Inflammatory macrophage treated with lipopolysaccharide for 4 hours (primary cell): ENCODE measurements at regions not wholly inside any gene's neighbourhood (a gene's known extent, or its start where the extent isn't known, plus 50 kb on each side); places are given as distances from the start of the nearest gene placed in this dataset.
"Not testable (repeated sequence)": the region's sequence is repeated elsewhere in the genome, so short reads cannot be mapped to it uniquely, and the experiment has no call there.

Experiments used
- DNase-seq: peaks from one replicate; pipeline ENCODE4 v3.0.0-alpha.2; 2020

DNA sequence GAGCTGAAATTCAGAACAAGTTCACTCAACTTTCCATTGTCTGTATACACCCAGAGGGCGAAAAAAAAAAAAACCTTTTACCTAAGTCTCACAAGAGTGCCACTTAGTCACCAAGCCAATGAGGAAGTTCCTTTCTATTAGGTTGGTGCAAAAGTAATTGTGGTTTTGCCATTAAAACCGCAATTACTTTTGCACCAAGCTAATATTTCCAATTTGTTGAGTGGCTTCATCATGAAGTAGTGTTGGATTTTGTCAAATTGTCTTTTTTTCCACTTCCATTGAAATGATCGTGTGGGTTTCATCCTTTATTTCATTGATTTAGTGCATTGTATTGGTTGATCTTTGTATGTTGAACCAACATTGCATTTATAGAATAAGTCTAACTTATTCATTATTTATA lies 253.9 kb downstream of the ZIC4 start:
- no peak for DNase-seq

DNA sequence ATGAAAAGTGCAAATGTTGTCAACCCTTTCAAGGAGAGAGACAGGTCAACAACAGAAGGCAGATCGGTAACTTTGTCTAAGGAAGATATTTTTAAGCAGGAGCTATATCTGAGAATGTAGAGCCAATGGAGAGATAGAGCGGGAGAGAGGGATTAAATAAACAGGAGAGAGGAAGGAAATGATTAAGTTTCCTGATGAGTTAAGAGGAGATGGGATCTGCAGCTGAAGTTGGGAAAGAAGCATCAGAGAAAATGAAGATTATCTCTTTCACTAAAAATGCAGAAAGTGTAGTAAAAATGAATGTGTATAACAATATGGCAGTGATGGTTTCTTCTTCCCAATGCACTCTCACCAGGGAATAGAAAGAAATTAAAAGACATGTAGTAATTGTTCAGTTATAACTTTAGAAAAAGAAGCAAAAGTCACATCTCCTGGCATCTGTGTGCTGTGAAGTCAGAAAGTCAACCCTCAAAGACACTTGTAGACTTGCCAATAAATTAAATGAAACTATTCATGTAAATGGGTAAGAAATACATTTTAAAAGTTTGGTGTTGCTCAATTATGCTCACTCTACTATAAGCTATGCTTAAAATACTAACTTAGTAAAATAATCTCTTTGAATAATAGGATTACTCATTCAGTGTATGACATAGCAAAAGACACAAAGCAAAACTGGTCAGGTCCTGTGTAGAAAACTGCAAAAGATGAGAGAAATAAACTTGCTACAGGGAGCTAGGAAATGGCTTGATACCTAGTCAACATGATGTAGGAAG lies 264.6 kb downstream of the ZIC4 start:
- no peak for DNase-seq

DNA sequence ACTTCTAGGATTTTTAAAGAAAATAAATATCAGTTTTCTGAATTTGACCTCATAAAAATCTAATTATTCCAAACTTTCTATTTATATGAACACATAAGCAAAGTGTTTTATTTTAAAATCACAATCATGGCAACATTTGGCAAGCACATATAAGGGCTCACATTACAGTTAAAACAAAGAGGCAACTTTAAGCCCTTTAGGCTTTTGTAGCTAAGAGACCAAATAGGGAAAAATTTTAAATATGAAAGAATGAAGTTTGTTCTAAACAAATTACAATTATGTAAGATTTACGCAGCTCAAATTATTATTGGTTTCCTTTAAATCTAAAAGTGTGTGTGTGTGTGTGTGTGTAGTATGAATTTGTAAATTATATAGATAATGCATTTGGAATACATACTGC lies 267.0 kb downstream of the ZIC4 start:
- no peak for DNase-seq

DNA sequence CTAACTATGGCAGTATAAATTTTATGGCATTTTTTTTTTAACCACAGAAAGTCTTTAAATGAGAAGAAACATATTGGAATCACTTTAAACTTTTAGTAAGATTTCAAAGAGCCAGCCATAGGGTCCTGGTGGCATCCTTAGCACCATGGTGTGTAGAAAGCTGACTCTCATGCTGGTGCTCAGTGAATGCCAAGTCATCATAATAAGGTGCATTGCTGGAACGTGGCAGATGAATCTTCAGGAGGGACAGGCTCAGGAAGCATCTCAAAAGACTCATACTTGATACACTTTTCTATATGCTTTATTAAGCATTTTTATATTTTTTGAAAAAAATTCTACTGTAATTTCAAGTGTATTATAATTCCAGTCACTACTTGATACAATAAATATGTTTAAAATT lies 274.2 kb downstream of the ZIC4 start:
- no peak for DNase-seq

DNA sequence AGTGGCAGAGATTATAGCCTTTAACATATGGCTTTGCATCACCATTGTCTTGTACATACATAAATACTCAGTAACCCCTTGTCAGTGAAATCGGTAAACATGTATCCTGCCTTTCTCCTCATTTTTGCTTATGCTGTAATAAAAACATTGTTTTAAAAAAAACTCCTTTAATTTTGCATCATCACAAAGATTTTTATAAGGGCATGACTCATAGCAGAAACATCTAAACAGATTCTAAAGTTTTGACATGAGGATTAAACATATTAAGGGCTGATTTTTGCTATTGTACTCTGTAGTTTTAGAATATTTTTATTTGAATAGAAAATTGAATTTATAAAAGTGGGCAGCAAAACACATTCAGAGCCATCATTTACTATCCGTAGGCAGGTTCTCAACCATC lies 275.9 kb downstream of the ZIC4 start:
- no peak for DNase-seq

DNA sequence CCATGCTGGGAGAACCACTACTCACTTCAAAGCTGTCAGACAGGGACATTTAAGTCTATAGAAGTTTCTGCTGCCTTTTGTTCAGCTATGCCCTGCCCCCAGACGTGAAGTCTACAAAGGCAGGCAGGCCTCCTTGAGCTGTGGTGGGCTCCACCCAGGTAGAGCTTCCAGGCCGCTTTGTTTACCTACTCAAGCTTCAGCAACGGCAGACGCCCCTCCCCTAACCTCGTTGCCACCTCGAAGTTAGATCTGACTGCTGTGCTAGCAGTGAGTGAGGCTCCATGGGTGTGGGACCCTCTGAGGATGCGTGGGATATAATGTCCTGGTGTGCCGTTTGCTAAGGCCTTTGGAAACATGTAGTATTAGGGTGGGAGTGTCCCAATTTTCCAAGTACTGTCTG lies 276.7 kb downstream of the ZIC4 start:
- DNase-seq, result no peak

DNA sequence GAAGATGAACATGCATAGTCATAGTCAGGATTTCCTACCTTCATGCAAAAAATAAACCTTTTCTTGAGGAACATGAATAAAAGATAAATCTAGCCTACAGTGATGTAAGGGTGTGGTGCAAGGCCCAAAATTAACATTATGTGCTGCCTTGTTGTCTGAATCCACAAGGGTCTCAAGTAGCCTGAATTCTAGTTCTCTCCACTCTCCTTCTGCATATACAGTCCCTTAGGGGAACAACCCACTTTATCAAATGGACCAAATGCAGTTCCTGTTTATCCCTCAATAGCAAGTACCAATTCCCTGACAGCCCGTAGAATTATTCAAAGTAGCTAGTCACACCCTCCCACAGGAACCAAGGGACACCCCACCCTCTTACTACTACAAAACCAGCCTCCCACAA lies 284.0 kb downstream of the ZIC4 start:
- no peak for DNase-seq

DNA sequence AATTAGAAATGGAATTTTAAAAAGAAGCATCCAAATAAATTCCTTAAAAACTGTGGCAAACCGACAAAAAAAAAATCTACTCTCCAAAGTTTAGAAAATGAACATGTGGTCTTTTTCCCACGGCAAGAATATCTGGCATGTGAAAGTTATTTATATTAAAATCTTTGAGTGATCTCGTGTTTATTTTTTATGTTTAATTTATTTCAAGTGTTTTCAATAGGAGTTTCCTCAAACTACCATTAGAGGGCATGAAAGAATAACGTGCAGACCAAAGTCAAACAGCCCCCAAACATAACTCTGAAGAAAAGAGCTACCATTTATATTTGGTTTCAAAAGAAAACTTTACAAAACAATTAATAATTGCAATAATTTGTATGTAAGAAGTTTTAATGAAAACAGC lies 286.4 kb downstream of the ZIC4 start:
- DNase-seq, result no peak

DNA sequence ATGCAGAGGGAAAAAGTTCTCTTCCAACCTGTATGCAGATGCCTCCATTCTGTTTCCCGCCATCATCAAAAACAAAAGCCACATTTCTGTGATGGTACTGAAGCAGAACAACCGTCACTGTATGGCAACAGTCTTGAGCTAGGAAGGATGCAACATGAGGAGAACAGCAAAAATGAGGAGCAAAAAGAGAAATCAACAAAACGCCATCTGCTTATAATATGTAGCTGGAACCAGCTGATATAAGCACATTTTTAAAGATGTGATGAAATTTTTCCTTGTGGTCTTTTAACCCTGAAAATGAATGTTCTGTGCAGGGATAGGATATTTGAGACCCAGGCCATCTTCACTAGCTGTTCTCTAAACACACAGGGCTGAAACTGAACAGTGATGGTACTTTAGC lies 287.0 kb downstream of the ZIC4 start:
- no peak for DNase-seq

DNA sequence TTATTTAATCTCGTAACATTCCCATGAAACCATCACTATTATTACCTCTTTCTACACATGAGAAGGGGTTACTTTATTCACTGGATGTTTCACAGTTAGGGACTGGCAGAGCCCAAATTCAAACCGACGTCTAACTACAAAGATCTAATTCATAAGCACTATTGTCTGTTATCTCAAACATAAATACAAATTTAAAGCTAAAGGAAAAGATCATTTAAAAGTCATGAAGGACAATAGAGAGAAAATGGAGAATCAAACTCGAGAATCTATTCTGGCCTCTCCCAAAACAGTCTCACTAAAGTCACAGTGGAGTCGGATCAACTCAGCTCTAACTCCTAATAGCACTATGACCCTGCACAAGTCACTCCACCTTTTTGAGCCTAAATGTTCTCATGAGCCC lies 287.7 kb downstream of the ZIC4 start:
- no peak for DNase-seq

DNA sequence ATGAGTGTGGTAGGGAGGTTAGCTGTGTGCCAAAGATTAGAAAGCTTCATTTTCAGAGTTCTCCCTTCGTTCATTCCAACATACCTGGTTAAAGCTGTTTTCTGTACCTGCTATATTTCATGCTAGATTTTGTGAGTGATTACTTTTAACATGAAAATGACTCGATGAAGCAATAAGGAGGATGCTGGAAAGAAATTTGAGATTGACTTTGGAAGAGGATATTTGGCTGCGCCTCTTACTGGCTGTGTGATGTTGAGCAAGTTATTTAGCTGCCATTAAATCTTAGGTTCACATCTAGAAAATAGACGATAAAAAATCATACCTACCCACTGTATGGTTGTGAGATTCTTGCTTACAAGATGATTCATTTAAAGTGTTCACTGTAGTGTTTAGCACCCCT lies 288.7 kb downstream of the ZIC4 start:
- no peak for DNase-seq

DNA sequence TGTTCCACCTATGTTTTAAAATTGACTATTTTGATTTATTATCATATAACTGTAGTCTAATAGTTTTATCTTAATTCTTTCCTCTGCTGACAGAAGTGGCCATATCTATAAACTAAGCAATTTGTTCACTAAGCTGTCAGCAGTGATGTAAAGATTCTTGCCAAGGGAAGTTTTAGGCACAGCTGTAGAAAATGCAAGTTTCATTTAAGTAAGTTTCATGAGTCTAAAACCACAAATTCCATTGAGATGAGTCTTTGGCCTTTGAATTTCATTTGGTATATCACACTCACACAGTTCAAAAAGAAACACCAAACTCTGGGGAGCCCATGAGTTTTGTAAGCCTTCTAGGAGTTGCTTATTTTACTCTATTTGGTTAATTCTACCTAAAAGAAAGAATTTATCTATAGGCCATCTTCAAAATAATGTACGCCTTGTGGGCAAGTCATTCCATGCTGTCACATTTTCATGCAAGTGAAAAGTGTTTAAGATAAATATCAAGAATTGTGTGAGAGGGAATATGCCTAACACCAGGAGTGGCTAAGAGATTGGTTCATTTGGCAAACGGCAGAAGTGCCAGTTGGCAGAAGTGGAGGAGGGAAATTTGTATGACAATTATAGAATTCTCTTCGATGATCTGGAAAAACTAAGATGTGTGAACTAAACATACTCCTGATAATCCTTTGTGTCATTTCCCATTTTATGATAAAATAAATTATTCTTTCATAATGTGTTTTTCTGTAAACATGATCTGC lies 292.9 kb downstream of the ZIC4 start:
- no peak for DNase-seq

DNA sequence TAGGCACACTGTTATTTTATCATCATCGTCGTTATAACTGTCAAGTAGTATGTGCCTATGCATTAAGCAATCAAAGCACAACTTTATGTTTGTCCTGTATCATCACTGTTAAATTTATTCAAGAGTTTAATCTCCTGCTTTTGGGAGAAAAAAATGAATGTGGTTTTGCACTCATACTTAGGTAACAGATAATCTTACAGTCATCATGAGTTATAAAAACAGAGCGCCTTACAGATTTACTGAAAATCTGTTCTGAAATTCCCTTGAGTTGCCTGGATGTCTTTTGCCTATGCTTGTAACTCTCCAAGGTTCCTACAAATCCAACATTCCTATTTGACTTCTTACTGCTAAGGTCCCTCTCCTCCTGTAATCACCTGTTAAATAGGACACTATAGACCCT lies 307.3 kb downstream of the ZIC4 start:
- no peak for DNase-seq

DNA sequence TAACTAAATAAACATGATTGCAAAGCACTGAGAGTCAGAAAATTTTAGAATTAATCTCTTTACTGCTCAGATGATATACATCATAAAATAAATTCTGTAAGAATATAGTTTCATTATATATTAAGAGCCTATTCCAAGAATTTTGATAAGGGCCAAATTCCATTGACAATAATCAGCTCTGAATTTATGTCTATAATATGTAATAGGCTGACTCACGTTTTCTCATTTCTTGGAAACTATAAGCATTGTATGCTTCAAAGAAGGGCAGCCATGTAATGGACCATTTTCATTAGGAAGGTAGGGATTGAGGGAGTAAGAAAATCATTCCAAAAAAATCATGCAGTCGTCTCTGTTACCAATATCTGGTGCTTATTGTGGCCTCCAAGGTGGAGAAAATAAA lies 315.9 kb downstream of the ZIC4 start:
- no peak for DNase-seq

DNA sequence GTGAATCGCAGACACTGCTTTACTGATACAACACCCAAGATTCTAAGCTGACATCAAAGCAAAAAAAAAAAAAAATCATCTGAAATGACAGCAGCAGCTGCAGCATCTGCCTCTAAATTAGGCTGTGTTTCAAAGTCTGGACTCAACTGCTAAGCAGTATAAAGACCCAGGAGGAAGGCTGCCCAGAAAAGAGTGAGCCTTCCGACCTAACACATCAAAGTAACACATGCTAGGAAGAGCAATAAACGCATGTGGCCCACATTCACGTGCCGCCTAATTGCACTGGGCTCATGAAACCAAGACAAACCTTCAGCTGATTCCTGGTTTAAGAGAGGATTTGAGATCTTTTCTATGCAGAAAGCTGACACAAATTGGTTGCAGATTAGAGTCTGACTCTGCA lies 317.1 kb downstream of the ZIC4 start:
- DNase-seq, result no peak

DNA sequence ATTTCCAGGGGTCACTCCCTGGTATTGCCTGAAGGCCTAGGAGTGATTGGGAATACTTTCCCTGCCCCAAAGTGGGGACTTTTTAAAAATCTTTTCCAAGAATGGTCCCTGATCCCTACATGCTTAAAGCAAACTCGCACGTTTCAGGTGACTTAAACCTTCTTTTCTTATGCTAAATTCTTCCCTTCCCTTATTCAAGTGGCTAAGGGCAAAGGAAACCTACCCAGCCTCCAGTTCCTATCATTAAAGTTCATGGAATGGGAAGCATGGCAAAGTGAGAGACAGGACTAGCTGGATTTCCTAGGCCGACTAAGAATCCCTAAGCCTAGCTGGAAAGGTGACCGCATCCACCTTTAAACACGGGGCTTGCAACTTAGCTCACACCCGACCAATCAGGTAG lies 346.8 kb downstream of the ZIC4 start:
- not testable (repeated sequence) for DNase-seq

DNA sequence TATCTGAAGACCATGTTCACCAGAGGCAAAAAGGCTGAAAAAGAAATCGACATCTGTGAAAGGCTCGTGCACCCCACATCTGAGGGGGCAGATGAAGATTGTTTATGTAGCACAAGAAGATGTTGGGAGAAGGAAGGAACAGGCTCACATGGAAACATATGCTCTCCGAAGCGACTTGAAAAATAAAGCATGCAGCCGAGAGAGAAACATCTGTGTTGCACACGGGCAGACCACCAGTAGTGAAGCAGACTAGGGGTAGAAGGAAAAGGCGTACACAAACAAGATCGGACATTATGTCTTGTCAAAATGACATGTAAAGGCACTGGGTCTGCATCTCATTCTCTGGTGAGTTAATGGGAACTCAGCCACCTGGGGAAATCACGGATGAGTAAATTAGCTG lies 356.5 kb downstream of the ZIC4 start:
- no peak for DNase-seq

DNA sequence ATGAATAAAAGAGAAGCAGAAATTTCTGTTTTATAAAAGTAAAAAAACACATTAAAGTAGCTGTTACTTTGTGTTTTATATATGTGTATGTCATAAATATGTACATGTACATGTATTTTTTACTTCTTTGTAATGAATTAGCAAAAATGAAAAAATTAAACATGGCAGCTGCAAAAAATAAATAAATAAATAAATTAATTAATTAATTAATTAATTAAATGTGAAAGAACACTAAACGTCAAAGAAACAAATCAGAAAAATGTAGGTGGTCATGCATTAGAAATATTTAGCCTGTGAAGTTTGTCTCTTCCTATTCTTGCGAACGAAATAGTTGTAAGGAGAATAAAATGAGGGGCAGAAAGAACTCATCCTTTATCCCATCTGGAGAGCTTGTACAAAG lies 357.0 kb downstream of the ZIC4 start:
- DNase-seq, result no peak

DNA sequence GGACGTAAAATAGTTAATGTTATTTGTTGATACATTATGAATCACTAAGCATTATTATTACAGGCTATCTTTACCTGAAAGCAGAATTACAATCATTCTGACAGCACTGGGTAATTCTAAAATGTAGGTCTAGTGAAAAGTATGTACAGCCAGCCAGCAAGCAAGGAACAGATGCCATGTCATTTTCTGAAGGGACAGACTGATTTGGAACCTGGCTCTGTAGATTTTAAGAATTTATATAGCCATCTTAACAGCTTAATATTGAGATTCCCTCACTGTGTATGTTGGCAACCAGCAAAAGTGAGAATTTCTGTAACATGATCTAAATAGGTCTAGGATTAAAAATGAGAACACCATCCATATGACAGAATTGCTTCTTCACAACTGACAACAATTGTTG lies 359.4 kb downstream of the ZIC4 start:
- DNase-seq, result no peak

DNA sequence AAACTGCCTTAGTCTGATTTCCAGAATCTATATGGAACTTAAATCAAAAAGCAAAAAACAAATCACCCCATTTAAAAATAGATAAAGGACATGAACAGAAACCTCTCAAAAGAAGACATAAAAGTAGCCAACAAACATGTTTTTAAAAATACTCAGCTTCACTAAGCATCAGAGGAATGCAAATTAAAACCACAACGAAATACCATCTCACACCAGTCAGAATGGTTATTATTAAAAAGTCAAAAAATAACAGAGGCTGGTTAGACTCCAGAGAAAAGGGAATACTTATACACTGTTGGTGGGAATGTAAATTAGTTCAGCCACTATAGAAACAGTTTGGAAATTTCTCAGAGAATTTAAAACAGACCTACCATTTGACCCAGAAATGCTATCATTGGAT lies 367.9 kb downstream of the ZIC4 start:
- no peak for DNase-seq

DNA sequence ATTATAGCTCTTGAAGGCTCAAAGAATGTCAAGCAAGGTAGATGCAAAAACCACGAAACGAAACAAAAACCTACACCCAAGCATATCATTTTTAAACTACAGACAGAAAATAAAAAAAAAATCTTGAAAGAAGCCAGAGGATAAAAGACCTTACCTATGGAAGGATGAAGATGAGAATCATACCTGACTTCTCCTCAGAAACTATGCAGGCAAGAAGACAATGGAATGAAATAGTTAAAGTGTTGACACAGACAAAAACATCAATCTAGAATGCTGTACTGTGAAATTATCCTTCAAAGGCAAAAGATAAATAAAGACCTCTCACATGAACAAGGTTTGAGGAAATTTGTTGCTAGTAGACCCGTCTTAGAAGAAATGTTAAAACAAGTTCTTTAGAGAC lies 372.0 kb downstream of the ZIC4 start:
- DNase-seq, result no peak

DNA sequence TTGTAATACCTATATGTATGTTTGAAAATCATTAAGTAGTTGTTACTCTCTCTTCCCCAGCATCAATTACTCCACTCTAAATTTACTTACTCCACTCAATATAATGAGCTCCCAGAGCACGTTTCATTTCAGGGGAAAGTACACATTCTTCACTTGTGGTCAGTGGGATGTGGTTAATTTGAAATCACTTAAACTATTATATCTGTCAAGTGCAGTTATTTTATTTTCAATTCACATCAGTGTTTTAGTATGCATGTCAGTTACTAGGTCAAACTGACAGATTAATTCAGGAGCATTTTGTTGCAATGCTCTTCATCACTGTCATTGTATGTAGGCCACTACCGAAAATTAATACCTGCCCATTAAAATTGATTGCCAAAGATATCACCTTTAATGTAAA lies 376.1 kb downstream of the ZIC4 start:
- DNase-seq, result no peak

DNA sequence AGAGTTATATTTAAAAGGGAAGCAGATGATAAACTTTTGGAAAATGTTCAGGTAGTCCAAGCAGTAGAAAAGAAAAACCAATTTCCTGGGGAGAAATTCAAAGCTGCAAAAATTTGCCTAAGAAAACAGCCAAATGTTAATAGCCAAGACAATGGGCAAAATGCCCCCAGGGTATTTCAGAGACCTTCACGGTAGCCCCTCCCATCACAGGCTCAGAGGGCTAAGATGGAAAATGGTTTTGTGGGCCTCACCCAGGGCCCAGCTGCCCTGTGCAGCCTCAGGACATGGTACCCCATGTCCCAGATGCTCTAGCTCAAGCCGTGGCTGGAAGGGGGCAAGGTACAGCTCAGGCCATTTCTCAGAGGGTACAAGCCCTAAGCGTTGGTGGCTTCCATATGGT lies 391.0 kb downstream of the ZIC4 start:
- DNase-seq, result no peak

DNA sequence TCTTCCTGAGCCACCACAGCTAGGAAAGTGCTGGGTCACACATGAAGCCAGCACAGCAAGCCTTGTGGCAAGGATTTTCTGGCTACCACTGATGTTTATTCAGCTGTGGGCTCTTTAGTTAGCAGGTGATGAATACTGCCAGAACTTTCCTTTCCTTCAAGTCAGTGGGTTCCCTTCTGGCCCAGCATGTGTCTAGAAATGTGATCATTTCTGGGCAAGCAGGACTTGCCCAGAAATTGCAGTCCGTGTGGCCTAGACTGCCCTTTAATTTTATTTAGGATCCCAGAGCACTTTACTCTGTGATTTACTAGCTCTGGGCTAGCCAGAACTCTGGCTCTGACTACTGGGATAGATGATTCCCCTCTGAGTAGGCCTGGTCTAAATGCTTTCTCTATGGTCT lies 397.5 kb downstream of the ZIC4 start:
- DNase-seq, result no peak

DNA sequence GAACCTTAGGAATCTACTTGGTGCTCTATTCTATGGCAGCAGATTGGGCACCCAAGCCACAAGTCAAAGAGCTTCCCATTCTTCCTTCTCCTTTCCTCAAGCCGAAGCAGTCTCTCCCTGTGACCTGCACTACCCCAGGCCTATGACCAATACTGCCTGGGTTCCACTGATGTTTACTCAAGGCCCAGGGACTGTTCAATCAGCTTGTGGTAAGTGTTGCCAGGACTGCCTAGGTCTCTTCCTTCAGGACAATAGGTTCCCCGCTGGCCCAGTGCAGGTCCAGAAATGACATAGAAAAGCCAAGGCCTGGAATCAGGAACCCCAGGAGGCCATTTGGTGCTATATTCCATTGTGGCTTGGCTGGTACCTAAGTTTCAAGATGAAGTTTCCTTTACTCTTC lies 397.9 kb downstream of the ZIC4 start:
- no peak for DNase-seq
